Thyroid gland (tissue), 4 donors: ENCODE measurements at regions not wholly inside any gene's neighbourhood (a gene's known extent, or its start where the extent isn't known, plus 50 kb on each side); places are given as distances from the start of the nearest gene placed in this dataset.

ENCODE experiments used
- DNase-seq, 2 donors: peaks; one replicate each; pipeline ENCODE4 v3.0.0-alpha.2; 2019
- H3K27ac ChIP-seq, 3 donors: fragments of 200-600 bp; sonication (generic); 1 replicate in 2 of 3; 2 replicates in 1 of 3; pipeline ENCODE4 v1.5.1; 2016 to 2019; ENCODE audit warnings: mild to moderate bottlenecking in 1 of 3, moderate library complexity in 1 of 3
- H3K27me3 ChIP-seq: fragments of 200-600 bp; sonication (generic); one replicate; pipeline ENCODE4 v1.5.1; 2019
- H3K36me3 ChIP-seq, 2 donors: fragments of 200-600 bp; sonication (generic); one replicate each; pipeline ENCODE4 v1.5.1; 2016 to 2019
- H3K4me1 ChIP-seq, 2 donors: fragments of 200-600 bp; sonication (generic); one replicate each; pipeline ENCODE4 v1.5.1; 2017 to 2019
- H3K4me3 ChIP-seq, 3 donors: fragments of 200-600 bp; sonication (generic); replicated peaks in 1 of 3; 1 replicate in 2 of 3; 2 replicates in 1 of 3; pipeline ENCODE4 v1.5.1; 2016; ENCODE audit warnings: mild to moderate bottlenecking in 1 of 3
- H3K9me3 ChIP-seq: fragments of 200-600 bp; sonication (generic); one replicate; pipeline ENCODE4 v1.5.1; 2017
- CTCF ChIP-seq, 6 experiments: fragments of 200-600 bp in 3 of 6; fragments of 450-650 bp in 3 of 6; sonication (generic) in 3 of 6; IDR thresholded peaks; one replicate each; pipeline ENCODE4 v1.5.1; 2016 to 2019; ENCODE audit warnings: antibody characterized with exemption in 6 of 6, mild to moderate bottlenecking in 2 of 6, inconsistent platforms in 1 of 6, moderate library complexity in 1 of 6
- POLR2A ChIP-seq, 2 donors: fragments of 450-650 bp; IDR thresholded peaks; one replicate each; pipeline ENCODE4 v1.6.1; 2017; ENCODE audit warnings: antibody characterized with exemption in 2 of 2, mild to moderate bottlenecking in 2 of 2, moderate library complexity in 1 of 2
- WGBS, 2 donors: methylation state at CpG; one replicate each; pipeline ENCODE4 v1.1.5; 2017; 5-methylcytosine and 5-hydroxymethylcytosine counted together
- intact Hi-C: fragments of 100-400 bp; cut with DNase I; formaldehyde crosslinking; loops from one replicate; pipeline ENCODE4 v1.15.1; 2023

- no peaks in the 10 kb centered on the region for H3K36me3 ChIP-seq
- WGBS, 2 donors: 50 to 70% methylated on average over 1 of the region's 1 CpG
- H3K27ac ChIP-seq: no peak overlapping the region
- no peak for TF ChIP-seq CTCF (IDR thresholded peaks at IDR 0.05)
- TF ChIP-seq POLR2A (IDR thresholded peaks at IDR 0.05): no peak
- no peaks in the 10 kb centered on the region for H3K4me1 ChIP-seq
- no peak overlapping the region for H3K4me3 ChIP-seq
- H3K27me3 ChIP-seq: no peaks in the 10 kb centered on the region
- no peak for DNase-seq
- intact Hi-C loops: no loop called here
- no peaks in the 10 kb centered on the region for H3K9me3 ChIP-seq
Observed at GRCh38 chr7:33825644-33826043, 79.7 kb upstream of the BMPER start.

GRCh38 chr7:33829536-33829935 lies 75.8 kb upstream of the BMPER start:
- no peak for DNase-seq
- Histone ChIP-seq H3K4me3 (no peak overlapping the region), H3K9me3 (no peaks in the 10 kb centered on the region), H3K27me3 (no peaks in the 10 kb centered on the region), H3K27ac (no peak overlapping the region), H3K4me1 (no peaks in the 10 kb centered on the region), H3K36me3 (no peaks in the 10 kb centered on the region)
- TF ChIP-seq POLR2A (IDR thresholded peaks at IDR 0.05) (no peak), CTCF (IDR thresholded peaks at IDR 0.05) (no peak)
- WGBS, 2 donors: 89 to 90% methylated on average over 4 of the region's 4 CpGs
- intact Hi-C loops: no loop called here

- WGBS, 2 donors: 84 to 89% methylated on average over 10 of the region's 10 CpGs
- no peak for DNase-seq
- intact Hi-C loops: no loop called here
- H3K9me3 ChIP-seq: no peaks in the 10 kb centered on the region
- H3K4me3 ChIP-seq: no peak overlapping the region
- no peaks in the 10 kb centered on the region for H3K4me1 ChIP-seq
- H3K27me3 ChIP-seq: no peaks in the 10 kb centered on the region
- TF ChIP-seq CTCF (IDR thresholded peaks at IDR 0.05): no peak
- TF ChIP-seq POLR2A (IDR thresholded peaks at IDR 0.05): no peak
- H3K36me3 ChIP-seq: no peaks in the 10 kb centered on the region
- H3K27ac ChIP-seq: no peak overlapping the region
Observed at GRCh38 chr7:33831389-33832141, 73.8 kb upstream of the BMPER start.

- Histone ChIP-seq H3K27me3 (no peaks in the 10 kb centered on the region), H3K4me1 (no peaks in the 10 kb centered on the region), H3K4me3 (no peak overlapping the region), H3K27ac (no peak overlapping the region), H3K9me3 (no peaks in the 10 kb centered on the region), H3K36me3 (no peaks in the 10 kb centered on the region)
- no peak for TF ChIP-seq POLR2A (IDR thresholded peaks at IDR 0.05)
- no peak for TF ChIP-seq CTCF (IDR thresholded peaks at IDR 0.05)
- intact Hi-C loops: no loop called here
- 68 to 74% methylated on average over 7 of the region's 7 CpGs for WGBS, 2 donors
- no peak for DNase-seq
Observed at GRCh38 chr7:33832271-33832721, 73.0 kb upstream of the BMPER start.

GRCh38 chr7:33836797-33837355 lies 68.5 kb upstream of the BMPER start:
- intact Hi-C loops: no loop called here

More at GRCh38 chr7:33836797-33837355, 68.5 kb upstream of the BMPER start:
- DNase-seq: no peak
- Histone ChIP-seq H3K27ac (no peak overlapping the region), H3K9me3 (no peaks in the 10 kb centered on the region), H3K36me3 (no peaks in the 10 kb centered on the region), H3K27me3 (no peaks in the 10 kb centered on the region), H3K4me1 (no peaks in the 10 kb centered on the region), H3K4me3 (no peak overlapping the region)
- 85 to 91% methylated on average over 8 of the region's 8 CpGs for WGBS, 2 donors
- TF ChIP-seq POLR2A (IDR thresholded peaks at IDR 0.05) (no peak), CTCF (IDR thresholded peaks at IDR 0.05) (no peak)
